ENCODE measurements at regions not wholly inside any gene's neighbourhood (a gene's known extent, or its start where the extent isn't known, plus 50 kb on each side); places are given as distances from the start of the nearest gene placed in this dataset.

DNA sequence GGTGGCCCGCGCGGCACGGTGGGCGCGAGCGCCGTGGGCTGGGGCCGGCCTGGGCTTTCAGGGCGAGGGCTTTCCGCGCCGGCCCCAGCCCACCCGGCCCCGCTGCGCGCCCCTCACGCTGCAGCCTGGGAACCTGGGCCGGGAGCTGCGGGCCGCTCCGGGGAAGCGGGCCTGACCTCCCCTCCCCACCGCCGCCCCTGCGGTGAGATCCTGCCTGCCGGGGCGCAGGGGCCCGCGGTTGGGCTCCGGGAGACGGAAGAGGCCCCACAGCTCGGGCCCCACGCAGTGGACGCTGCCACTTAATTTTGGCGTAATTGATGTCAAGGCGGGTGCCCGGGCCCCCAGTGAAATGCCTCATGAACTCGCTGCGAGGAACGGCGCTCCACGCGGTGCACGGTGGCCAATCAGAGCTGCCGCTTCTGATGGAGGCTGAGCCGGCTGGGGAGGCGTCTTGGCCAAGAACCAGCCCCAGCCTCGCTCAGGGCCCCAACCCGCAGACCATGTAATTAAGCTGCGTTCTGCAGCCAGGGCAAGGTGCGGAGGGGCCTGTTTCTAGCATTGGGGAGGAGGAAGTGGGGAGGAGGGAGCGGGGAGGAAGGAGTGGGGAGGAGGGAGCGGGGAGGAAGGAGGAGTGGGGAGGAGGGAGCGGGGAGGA lies 96.1 kb upstream of the BHLHE23 start:
- Histone ChIP-seq H3K4me1 (peaks cover 0 to 18% (median 6%) of the 10 kb centered on the region in 4 donors), H3K27ac (peak overlapping the region; percentile 63 to 85 (median 76)), H3K9me3 (no peaks in the 10 kb centered on the region), H3K27me3 (peaks cover 25% of the 10 kb centered on the region), H3K4me3 (peak overlapping the region; percentile 27 to 82 (median 60)), H3K36me3 (no peaks in the 10 kb centered on the region)
- DNase-seq = peak; percentile 44
- TF ChIP-seq POLR2AphosphoS5 (IDR thresholded peaks at IDR 0.05) (no peak), POLR2A (IDR thresholded peaks at IDR 0.05) (no peak), EP300 (IDR thresholded peaks at IDR 0.05; ENCODE audit: low read depth) (no peak)
- TF ChIP-seq, protein P1, sequence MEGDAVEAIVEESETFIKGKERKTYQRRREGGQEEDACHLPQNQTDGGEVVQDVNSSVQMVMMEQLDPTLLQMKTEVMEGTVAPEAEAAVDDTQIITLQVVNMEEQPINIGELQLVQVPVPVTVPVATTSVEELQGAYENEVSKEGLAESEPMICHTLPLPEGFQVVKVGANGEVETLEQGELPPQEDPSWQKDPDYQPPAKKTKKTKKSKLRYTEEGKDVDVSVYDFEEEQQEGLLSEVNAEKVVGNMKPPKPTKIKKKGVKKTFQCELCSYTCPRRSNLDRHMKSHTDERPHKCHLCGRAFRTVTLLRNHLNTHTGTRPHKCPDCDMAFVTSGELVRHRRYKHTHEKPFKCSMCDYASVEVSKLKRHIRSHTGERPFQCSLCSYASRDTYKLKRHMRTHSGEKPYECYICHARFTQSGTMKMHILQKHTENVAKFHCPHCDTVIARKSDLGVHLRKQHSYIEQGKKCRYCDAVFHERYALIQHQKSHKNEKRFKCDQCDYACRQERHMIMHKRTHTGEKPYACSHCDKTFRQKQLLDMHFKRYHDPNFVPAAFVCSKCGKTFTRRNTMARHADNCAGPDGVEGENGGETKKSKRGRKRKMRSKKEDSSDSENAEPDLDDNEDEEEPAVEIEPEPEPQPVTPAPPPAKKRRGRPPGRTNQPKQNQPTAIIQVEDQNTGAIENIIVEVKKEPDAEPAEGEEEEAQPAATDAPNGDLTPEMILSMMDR (IDR thresholded peaks at IDR 0.05) = no peak
- intact Hi-C loops (cut with DNase I; ENCODE audit: low total_unique reads) (no loop called here), in situ Hi-C loops (cut with MboI; ENCODE audit: low pct_ligation_motif_present in 1 of 4, low pct_unique_long_range_greater_than_20kb in 1 of 4, low sequenced_read_pairs in 3 of 4) (no loop called here)
- 0 to 5% methylated on average over 1 to 15 of the region's 55 CpGs for WGBS, 2 donors (ENCODE audit: low coverage in 1 of 2)

DNA sequence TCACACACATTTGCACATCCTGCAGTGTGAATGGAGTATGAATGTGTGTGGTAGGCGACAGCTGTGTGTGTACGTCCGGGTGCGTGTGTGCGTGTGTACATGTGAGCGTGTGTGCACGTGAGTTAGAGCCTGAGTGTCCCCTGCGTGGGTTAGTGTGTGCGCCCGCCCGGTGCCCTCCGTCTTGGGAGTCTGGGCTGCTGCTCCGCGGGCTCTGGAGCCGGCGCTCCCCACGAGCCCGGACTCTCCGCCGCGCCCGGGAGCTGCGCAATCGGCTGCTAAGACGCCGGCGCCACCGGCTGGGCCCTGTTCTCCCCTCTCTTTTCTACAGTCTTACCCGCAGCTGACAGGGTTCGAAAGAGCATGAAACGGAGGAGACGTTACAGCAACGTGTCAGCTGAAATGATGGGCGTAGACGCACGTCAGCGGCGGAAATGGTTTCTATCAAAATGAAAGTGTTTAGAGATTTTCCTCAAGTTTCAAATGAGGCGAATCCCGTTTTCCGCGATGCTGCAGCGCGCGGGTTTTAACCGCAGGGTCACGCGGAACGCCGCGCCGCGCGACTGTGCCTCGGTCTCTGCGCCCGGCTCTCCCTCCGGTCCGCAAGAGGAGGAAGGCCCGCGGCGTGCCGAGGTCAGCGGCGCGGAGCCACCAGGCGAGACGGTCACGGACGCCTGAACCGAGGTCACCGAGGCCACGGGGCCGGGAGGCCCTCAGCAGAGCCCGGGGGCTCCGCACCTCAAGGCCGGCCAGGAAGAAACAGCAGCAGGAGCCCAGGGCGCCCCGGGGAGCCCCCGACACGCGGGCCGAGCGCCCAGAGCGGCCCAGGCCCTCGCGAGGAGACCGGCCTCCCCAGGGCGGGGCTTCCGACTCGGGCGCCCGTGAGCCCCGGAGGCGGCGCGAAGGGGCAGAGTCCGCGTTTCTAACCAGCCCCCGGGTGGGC lies 95.3 kb upstream of the BHLHE23 start:
- peak; percentile 44 for DNase-seq
- peaks cover 0 to 18% (median 6%) of the 10 kb centered on the region in 4 donors for H3K4me1 ChIP-seq
- peaks cover 33% of the 10 kb centered on the region for H3K27me3 ChIP-seq
- H3K4me3 ChIP-seq = peak overlapping the region; percentile 56 to 82 (median 66)
- in situ Hi-C loops (cut with MboI; ENCODE audit: low pct_ligation_motif_present in 1 of 4, low pct_unique_long_range_greater_than_20kb in 1 of 4, low sequenced_read_pairs in 3 of 4) = no loop called here
- intact Hi-C loops (cut with DNase I; ENCODE audit: low total_unique reads) = no loop called here
- WGBS, 2 donors (ENCODE audit: low coverage in 1 of 2) = 0% methylated on average over 52 of the region's 100 CpGs; no CpG with 5 or more reads in 1 of the 2 donors
- H3K27ac ChIP-seq = peak overlapping the region; percentile 63 to 85 (median 76)
- H3K9me3 ChIP-seq = no peaks in the 10 kb centered on the region
- no peaks in the 10 kb centered on the region for H3K36me3 ChIP-seq
- TF ChIP-seq POLR2A (IDR thresholded peaks at IDR 0.05) = no peak
- TF ChIP-seq, protein P1 (IDR thresholded peaks at IDR 0.05) = peak in 1 of 5 experiments; percentile 17

DNA sequence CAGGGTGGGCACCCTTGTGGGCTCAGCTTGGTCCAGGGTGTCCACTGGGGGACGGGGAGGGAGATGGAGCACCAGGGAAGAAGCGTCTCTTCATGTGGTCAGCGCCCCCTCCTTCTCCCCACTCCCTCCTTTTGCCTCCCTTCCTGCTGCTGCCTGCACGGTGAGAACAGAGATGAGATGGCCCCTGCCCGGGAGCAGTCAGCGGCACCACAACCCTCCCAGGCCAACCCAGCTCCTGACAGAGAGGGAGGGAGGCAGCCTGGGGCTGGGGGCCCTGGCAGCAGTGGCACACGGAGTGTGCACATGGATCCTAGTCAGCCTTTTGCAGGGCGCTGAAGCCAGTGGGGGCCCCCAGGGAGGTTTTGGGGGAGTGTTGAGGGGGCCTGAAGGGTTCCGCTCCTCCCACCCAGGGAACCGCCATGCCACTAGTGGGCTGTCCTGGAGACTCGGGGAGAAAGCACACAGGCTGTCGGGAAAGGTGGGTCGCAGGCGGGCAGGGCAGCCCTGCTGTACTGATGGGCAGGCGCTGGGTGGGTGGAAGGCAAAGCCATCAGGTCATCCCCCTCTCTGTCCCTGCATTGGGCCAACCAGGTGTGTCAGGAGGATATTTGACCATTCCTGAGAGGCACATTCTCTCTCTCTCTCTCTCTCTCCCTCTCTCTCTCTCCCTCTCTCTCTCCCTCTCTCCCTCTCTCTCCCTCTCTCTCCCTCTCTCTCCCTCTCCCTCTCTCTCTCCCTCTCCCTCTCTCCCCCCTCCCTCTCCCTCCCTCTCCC lies 94.3 kb upstream of the BHLHE23 start:
- 64% methylated on average over 15 of the region's 15 CpGs; no CpG with 5 or more reads in 1 of the 2 donors for WGBS, 2 donors (ENCODE audit: low coverage in 1 of 2)
- peak; percentile 5 for DNase-seq
- no peak overlapping the region for H3K4me3 ChIP-seq
- in situ Hi-C loops (cut with MboI; ENCODE audit: low pct_ligation_motif_present in 1 of 4, low pct_unique_long_range_greater_than_20kb in 1 of 4, low sequenced_read_pairs in 3 of 4) (no loop called here), intact Hi-C loops (cut with DNase I; ENCODE audit: low total_unique reads) (no loop called here)
- TF ChIP-seq POLR2A (IDR thresholded peaks at IDR 0.05) (no peak), POLR2AphosphoS5 (IDR thresholded peaks at IDR 0.05) (no peak), EP300 (IDR thresholded peaks at IDR 0.05; ENCODE audit: low read depth) (no peak)
- TF ChIP-seq, protein P1 (IDR thresholded peaks at IDR 0.05) = no peak
- peaks cover 42% of the 10 kb centered on the region for H3K27me3 ChIP-seq
- H3K36me3 ChIP-seq = no peaks in the 10 kb centered on the region
- H3K4me1 ChIP-seq = peaks cover 0 to 15% (median 5%) of the 10 kb centered on the region in 4 donors
- H3K9me3 ChIP-seq = no peaks in the 10 kb centered on the region
- H3K27ac ChIP-seq = no peak overlapping the region
